HG03469 (cell line): ENCODE measurements at regions not wholly inside any gene's neighbourhood (a gene's known extent, or its start where the extent isn't known, plus 50 kb on each side); places are given as distances from the start of the nearest gene placed in this dataset.
"Not testable (repeated sequence)": the region's sequence is repeated elsewhere in the genome, so short reads cannot be mapped to it uniquely, and the experiment has no call there.

Source experiments
- ATAC-seq: cut with Tn5 transposase; IDR thresholded peaks from one replicate; pipeline ENCODE4 v1.9.1; 2021; ENCODE audit warnings: mild to moderate bottlenecking, moderate library complexity, moderate number of reproducible peaks; ENCODE audit not compliant: unreplicated experiment

DNA sequence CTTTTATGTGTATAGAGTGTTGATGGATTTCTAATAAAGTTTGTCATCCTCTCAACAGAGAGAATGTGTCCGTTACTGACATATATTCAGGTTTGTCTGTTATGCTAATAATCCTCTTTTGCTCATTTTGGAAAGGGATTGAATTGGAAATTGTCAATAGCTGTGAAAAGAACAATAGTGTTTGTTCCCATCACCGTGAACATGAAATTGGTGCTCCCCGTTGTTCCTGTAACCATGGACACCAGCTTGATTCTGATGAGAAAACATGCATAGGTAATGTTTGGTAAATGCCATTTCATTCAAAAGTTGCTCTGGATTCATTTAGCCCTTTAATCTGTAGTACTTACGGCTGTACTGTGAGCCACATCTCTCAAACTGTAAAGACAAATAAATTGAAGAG, 707.0 kb upstream of the GOLIM4 start:
- ATAC-seq, result no peak

GRCh38 chr3:168801794-168802193, 706.1 kb upstream of the GOLIM4 start:
- ATAC-seq, result no peak

GRCh38 chr3:168796339-168796738, 700.6 kb upstream of the GOLIM4 start:
- no peak for ATAC-seq

DNA sequence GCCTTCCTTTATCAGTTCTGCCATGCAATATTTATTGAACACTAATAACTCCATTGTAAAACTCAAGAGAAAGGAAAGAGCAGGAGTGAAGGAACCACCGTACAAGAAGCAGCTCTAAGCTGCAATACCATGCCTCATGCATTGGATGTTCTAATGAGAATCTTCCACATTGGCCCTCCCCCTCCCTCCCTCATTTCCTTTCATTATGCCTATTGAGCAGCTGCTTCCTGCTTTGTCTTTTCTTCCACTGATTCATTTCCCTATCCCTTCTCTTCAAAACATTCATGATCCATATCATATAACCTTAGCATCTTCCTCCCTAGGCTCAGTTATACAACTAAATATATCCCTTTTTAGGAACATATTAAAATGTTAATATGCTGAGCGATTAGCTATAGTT, 698.7 kb upstream of the GOLIM4 start:
- ATAC-seq, result no peak

GRCh38 chr3:168782193-168782592, 686.5 kb upstream of the GOLIM4 start:
- ATAC-seq, result no peak

- ATAC-seq, result not testable (repeated sequence)
These were observed 684.4 kb upstream of the GOLIM4 start for GRCh38 chr3:168779970-168780645.

- ATAC-seq, result no peak
These were observed 658.0 kb upstream of the GOLIM4 start for GRCh38 chr3:168753724-168754123.

- no peak for ATAC-seq
These were observed 656.6 kb upstream of the GOLIM4 start for GRCh38 chr3:168752339-168752738.

DNA sequence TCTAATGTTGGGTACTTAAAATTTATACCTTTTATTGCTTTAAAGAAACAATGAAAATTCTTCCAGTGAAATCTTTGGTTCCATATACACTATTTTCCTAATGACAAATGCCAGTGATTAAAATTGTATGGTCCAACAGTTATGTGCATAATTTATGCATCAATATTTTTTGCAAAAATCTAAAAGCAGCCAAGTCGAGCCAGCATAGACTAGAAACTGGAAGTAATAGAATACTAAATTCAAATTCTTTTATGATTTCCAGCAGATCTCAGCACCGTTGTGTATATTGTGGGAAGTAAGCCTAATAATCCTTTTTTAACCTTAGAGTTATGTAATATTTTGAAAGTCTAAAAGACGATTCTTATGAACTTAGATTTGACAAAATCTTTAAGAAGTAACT, 652.0 kb upstream of the GOLIM4 start:
- ATAC-seq, result no peak

DNA sequence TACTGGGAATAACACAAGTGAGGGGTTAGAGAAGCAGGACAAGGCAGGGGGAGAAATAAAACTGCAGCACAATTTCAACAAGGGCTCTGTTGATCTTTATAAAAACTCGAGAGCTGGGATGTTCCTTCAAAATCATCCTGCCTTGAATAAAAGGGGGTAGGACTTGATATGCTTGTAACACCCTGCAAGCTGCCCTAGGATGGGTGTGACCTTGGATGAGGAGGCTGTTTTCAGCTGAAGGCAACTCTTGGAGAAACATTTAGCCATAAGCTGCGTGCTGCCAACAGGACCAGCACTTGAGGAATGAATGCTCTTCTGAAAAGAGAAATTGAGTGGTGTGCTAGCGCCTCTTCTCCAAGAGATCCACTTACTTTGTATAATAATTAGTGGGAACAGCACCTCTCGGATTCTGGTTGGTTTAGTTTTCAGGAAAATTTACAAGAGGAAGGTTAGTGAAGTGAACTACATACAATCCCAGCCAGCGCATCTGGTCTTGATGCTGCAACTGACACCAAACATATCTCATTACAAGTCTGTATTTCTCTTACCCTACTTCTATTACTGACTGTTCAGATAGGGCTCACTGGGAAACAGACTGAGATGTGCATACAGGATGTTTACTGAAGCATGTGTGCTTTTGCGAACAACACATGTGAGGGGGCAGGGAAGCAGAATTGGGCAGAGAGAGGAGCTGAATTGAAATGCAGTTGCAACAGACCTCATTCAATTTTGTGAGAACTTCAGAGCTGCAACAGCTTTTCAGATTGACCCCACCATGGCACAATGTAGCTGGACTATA, 643.0 kb upstream of the GOLIM4 start:
- no peak for ATAC-seq

DNA sequence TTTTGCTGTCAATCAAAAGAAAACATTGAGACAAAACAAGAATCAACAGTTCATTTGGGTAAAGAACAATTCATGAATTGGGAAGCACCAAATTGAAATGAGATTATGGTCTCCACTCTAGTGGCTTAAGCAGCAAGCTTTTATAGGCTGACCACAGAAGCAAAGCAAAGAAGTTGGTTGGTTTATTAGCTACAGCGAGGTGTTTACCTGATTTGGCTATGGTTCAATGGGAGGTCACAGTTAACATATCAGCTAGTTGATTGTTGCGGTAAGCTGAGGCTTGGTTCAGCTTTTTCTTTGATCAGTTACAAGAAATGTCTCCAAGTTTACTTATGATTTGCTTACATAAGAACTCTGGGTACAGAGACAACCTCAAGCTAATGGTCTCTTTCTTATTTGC, 640.5 kb upstream of the GOLIM4 start:
- ATAC-seq, result no peak

DNA sequence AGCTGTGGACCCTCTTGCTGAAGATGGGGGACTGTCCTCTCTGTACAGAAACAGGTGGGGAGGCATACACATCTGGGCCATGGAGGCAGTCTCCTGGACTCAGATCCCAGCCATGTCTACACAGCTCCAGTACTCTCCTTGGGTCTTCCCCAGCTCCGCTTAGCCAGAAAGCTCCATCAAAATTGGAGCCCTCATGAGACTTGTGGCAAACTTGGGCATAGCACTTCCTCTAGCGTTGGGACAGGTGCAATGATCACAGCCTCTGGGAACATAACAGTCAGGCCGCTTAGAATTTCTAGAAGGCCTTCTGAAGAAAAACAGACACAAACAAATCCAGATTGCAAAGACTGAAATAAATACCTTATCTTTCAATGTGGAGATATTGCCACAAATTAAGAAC, 634.3 kb upstream of the GOLIM4 start:
- no peak for ATAC-seq

GRCh38 chr3:168722091-168722490, 626.4 kb upstream of the GOLIM4 start:
- ATAC-seq, result no peak

GRCh38 chr3:168714609-168715240, 619.0 kb upstream of the GOLIM4 start:
- peak; percentile 93 for ATAC-seq

DNA sequence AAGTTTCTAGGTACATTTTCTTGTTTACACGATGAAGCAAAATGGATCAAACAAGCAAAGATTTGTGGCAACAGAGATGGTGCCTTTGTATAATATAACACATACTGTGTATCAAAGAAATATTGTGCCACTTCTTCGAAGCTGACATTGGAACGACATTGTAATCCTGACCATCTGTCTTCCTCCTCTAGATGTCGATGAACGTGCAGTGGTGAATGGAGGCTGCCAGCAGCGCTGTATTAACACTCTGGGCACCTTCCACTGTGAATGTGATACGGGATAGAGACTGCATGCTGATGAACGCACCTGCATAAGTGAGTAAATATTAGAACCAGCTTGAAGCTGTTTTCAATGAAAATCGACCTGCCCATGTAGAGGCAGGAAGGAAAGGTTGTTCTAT, 613.3 kb upstream of the GOLIM4 start:
- ATAC-seq, result no peak

DNA sequence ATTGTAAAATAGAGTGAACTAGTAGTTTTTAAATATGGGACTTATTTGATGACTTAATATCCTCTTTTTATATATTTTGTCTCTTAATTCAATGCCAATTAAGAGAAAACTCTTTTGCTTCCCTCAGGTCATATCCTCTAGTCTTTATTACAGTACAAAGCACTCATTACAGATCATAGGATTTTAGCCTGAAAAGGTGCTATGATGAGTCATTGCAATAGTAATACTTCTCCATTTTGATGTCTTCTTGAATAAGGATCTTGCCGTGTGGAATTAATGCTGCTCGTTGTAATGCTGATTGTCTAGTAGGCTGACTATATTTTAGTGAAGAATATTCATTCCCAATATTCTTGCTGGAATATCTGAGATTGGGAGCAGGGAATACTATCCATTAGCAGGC, 612.2 kb upstream of the GOLIM4 start:
- ATAC-seq, result peak; percentile 94

GRCh38 chr3:168705412-168705811, 609.7 kb upstream of the GOLIM4 start:
- no peak for ATAC-seq

GRCh38 chr3:168696051-168696450, 600.3 kb upstream of the GOLIM4 start:
- ATAC-seq, result no peak

DNA sequence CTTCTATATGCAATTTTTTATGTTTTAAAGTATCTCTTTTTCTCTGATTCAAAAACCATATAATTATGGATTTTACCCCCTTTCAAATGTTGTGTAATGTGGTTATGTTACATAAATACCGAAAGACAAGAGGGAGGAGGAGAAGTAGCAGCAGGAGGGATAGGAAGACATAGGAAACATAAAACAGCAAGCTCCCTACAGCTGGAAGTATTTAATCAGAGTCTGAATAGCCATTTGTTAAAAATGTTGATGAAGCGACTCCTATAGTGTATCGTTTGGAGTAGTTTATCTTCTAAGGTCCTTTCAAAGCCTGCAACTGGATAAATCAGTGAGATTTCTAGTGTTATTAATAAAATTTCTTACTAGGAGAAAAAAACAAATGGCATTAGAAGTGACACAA, 598.1 kb upstream of the GOLIM4 start:
- ATAC-seq, result no peak

- no peak for ATAC-seq
These were observed 592.5 kb upstream of the GOLIM4 start for GRCh38 chr3:168688267-168688666.

- no peak for ATAC-seq
These were observed 588.8 kb upstream of the GOLIM4 start for GRCh38 chr3:168684519-168684918.

DNA sequence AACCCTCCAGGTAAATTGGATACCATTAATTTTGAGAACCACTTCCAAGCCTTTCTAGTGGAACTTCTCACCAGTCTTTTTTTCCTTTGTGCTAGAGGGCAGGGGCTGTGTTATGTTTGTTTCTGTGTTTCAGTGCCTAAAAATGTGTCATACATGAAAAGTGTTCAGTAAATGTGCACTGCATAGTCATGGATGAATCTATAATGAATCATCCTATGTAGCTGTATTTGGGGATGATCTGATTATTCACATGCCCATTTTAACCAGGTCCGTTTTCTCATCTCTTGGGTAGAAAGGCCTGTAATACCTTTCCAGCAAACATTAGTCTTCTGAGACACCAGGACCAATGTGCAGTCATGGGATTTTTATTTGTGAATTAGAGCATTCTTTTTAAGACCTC, 583.0 kb upstream of the GOLIM4 start:
- no peak for ATAC-seq
